ENCODE measurements at regions not wholly inside any gene's neighbourhood (a gene's known extent, or its start where the extent isn't known, plus 50 kb on each side); places are given as distances from the start of the nearest gene placed in this dataset.
"Not testable (repeated sequence)": the region's sequence is repeated elsewhere in the genome, so short reads cannot be mapped to it uniquely, and the experiment has no call there.

DNA sequence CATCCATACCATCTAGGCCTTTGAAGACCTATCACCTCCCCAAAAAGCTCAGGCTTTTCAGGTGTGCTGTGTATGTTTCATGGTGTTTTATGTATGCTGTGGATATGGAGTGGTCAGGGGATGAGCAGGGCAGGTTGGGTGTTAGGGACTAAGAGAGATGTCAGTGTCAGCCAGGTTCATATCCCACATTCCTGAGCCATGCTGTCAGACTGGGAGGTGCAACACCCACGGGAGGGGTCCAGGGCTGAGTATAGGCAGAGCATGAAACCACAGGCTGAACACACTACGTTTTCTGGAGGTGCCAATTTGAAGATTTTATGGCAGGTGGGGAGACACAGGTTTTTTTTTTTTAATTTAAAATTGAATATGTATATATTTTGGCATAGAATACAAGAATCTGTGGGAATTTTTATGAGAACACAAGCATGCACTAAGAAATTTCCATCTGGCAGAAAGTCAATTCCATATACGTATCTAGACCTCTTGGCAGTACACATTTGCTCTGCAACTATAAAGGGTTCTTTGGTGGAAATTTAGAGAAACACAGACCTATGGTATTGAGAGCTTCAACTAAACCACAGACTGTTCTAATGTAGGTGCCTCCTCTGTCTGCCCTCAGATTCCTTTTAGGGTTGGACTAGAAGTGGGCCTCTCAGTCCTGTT lies 101.9 kb upstream of the RNU6-1 start:
- H3K9me3 Mint-ChIP-seq = no peaks in the 10 kb centered on the region
- H3K27me3 Mint-ChIP-seq = no peaks in the 10 kb centered on the region
- H3K4me1 Mint-ChIP-seq (ENCODE audit: low read depth) = peaks cover 5% of the 10 kb centered on the region
- H3K4me3 Mint-ChIP-seq = no peak overlapping the region
- no peak overlapping the region for H3K27ac Mint-ChIP-seq
- intact Hi-C loops (cut with micrococcal nuclease) = no loop called here
- ChIA-PET CTCF (no interaction called here), POLR2A (no interaction called here)
- H3K36me3 Mint-ChIP-seq = no peaks in the 10 kb centered on the region
- no peak for DNase-seq

DNA sequence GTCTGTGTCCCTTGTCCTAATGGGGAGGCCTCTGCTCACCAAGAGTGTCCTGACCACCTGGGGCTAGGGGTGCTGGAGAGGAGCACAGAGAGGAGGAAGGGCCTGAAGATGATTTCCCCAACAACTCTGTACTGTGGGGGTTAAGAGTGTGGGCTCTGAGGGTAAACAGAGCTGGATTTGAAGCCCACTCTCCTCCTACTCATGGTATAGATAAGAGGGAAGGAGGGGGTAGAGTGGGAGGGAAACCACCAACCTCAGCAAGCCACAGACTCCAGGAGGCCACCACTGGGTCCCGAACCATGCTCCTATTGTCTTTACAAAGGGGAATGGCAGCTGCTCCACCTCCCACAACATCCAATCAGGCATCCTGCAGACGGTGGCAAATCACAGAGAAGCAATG lies 103.6 kb upstream of the RNU6-1 start:
- ChIA-PET POLR2A (no interaction called here), CTCF (no interaction called here)
- H3K4me1 Mint-ChIP-seq (ENCODE audit: low read depth) = peaks cover 6% of the 10 kb centered on the region
- H3K27me3 Mint-ChIP-seq = peaks cover 2% of the 10 kb centered on the region
- no peak overlapping the region for H3K27ac Mint-ChIP-seq
- H3K9me3 Mint-ChIP-seq = peaks cover 3% of the 10 kb centered on the region
- no peak for DNase-seq
- intact Hi-C loops (cut with micrococcal nuclease) = no loop called here
- no peak overlapping the region for H3K4me3 Mint-ChIP-seq
- no peaks in the 10 kb centered on the region for H3K36me3 Mint-ChIP-seq

DNA sequence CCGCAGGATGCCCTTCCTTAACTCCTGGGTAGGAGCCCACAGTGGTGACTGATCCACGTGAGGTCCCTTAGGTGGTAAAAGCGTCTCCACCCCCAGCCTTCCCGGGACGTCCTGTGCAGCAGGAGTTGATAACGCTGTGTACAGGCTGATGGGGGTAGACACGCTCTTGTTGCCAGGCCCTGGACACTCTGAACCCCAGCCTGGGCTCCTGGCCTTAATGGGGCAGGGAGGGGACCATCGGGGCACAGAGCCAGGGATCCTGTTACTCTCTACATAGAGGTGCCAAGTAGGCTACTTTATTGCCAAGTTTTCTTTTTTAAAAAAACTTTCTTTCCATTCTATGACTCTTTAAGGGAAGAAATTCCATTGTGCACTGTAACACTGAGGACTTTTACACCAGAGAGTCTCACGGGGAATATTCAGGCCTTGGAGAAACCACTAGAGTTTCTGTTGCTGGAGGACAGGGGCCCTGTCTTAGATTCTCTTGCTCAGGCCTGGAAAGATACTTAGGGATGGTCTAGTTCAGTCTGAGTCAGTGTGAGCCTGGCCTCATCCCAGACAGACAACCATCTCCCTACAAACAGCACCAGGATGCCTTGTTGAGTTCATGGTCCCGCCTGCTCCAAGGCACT lies 104.3 kb upstream of the RNU6-1 start:
- peaks cover 2% of the 10 kb centered on the region for H3K27me3 Mint-ChIP-seq
- intact Hi-C loops (cut with micrococcal nuclease) = no loop called here
- peaks cover 6% of the 10 kb centered on the region for H3K4me1 Mint-ChIP-seq (ENCODE audit: low read depth)
- H3K36me3 Mint-ChIP-seq = no peaks in the 10 kb centered on the region
- no peak overlapping the region for H3K27ac Mint-ChIP-seq
- H3K9me3 Mint-ChIP-seq = peaks cover 3% of the 10 kb centered on the region
- no peak for DNase-seq
- ChIA-PET CTCF (no interaction called here), POLR2A (no interaction called here)
- no peak overlapping the region for H3K4me3 Mint-ChIP-seq

- DNase-seq = no peak
- Mint-ChIP-seq H3K9me3 (peaks cover 3% of the 10 kb centered on the region), H3K4me1 (ENCODE audit: low read depth) (peaks cover 6% of the 10 kb centered on the region), H3K36me3 (no peaks in the 10 kb centered on the region), H3K27me3 (peaks cover 2% of the 10 kb centered on the region), H3K4me3 (no peak overlapping the region), H3K27ac (no peak overlapping the region)
- POLR2A ChIA-PET = no interaction called here
- intact Hi-C loops (cut with micrococcal nuclease) = no loop called here
- CTCF ChIA-PET = interaction anchor here (0.6 kb wide), 1 partner anchor 156 kb away, joined by 3 read pairs; no protein-coding TSS in a partner anchor
Measured at GRCh38 chr15:67945131-67945530, 105.3 kb upstream of the RNU6-1 start.

- no peak overlapping the region for H3K4me3 Mint-ChIP-seq
- no peaks in the 10 kb centered on the region for H3K36me3 Mint-ChIP-seq
- ChIA-PET POLR2A (interaction anchor here (1.0 kb wide), 1 partner anchor 404 kb away, joined by 3 read pairs; the partner anchor contains the start of gene MAP2K5), CTCF (interaction anchor here (0.6 kb wide), 1 partner anchor 155 kb away, joined by 3 read pairs; no protein-coding TSS in a partner anchor)
- DNase-seq = no peak
- H3K27me3 Mint-ChIP-seq = peaks cover 5% of the 10 kb centered on the region
- peaks cover 3% of the 10 kb centered on the region for H3K9me3 Mint-ChIP-seq
- H3K27ac Mint-ChIP-seq = no peak overlapping the region
- peaks cover 6% of the 10 kb centered on the region for H3K4me1 Mint-ChIP-seq (ENCODE audit: low read depth)
- intact Hi-C loops (cut with micrococcal nuclease) = no loop called here
Measured at GRCh38 chr15:67945951-67946700, 106.3 kb upstream of the RNU6-1 start.

DNA sequence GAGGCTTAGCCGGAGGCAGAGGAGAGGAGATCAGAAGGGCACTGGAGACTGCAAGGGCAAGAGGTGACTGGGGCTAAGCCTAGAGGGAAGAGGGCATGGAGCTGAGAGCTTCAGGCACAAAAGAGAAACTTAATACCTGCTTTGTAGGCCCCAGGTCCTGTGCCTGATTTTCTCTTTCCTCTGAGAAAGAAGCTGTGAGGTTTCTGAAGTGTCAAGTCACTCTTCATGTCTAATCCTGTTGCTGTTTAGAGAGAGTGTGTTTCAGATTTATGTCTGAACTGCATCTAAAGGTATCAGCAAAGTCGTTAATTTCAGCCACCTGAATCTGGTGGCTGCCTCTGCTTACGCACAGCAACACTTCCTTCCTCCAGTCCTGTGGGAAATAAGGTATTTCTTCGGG lies 106.9 kb upstream of the RNU6-1 start:
- no peak for DNase-seq
- Mint-ChIP-seq H3K9me3 (peaks cover 3% of the 10 kb centered on the region), H3K36me3 (no peaks in the 10 kb centered on the region), H3K4me3 (no peak overlapping the region), H3K27ac (no peak overlapping the region), H3K4me1 (ENCODE audit: low read depth) (peaks cover 6% of the 10 kb centered on the region), H3K27me3 (peaks cover 5% of the 10 kb centered on the region)
- POLR2A ChIA-PET = no interaction called here
- CTCF ChIA-PET = no interaction called here
- intact Hi-C loops (cut with micrococcal nuclease) = no loop called here

GRCh38 chr15:67947254-67948039 lies 106.7 kb upstream of the PIAS1 start:
- intact Hi-C loops (cut with micrococcal nuclease) = no loop called here
- Mint-ChIP-seq H3K27me3 (peaks cover 5% of the 10 kb centered on the region), H3K36me3 (no peaks in the 10 kb centered on the region), H3K9me3 (peaks cover 3% of the 10 kb centered on the region), H3K27ac (no peak overlapping the region), H3K4me3 (no peak overlapping the region), H3K4me1 (ENCODE audit: low read depth) (peaks cover 6% of the 10 kb centered on the region)
- CTCF ChIA-PET = no interaction called here
- DNase-seq = no peak
- POLR2A ChIA-PET = no interaction called here

DNA sequence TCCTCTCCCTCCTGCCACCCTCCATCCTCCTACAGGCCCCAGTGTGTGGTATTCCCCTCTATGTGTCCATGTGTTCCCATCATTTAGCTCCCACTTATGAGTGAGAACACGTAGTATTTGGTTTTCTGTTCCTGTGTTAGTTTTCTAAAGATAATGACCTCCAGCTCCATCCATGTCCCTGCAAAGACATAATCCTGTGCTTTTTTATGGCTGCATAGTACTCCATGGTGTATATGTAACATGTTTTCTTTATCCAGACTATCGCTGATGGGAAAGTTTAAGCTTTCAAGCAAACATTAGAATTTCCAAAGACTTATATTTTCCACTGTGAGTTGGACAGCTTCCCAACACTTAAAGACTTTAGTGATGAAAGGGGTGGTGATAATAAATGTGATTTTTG lies 105.9 kb upstream of the PIAS1 start:
- Mint-ChIP-seq H3K27me3 (peaks cover 5% of the 10 kb centered on the region), H3K27ac (no peak overlapping the region), H3K9me3 (peaks cover 3% of the 10 kb centered on the region), H3K36me3 (no peaks in the 10 kb centered on the region), H3K4me1 (ENCODE audit: low read depth) (peaks cover 6% of the 10 kb centered on the region), H3K4me3 (no peak overlapping the region)
- DNase-seq = no peak
- ChIA-PET POLR2A (interaction anchor here (0.7 kb wide), 1 partner anchor 25 kb away, joined by 4 read pairs; no protein-coding TSS in a partner anchor), CTCF (no interaction called here)
- intact Hi-C loops (cut with micrococcal nuclease) = no loop called here

GRCh38 chr15:67951187-67951586 lies 102.9 kb upstream of the PIAS1 start:
- H3K36me3 Mint-ChIP-seq; DNase-seq; H3K27me3 Mint-ChIP-seq; H3K27ac Mint-ChIP-seq; H3K4me3 Mint-ChIP-seq; intact Hi-C loops (cut with micrococcal nuclease); POLR2A ChIA-PET; H3K9me3 Mint-ChIP-seq; H3K4me1 Mint-ChIP-seq (ENCODE audit: low read depth); CTCF ChIA-PET: not testable (repeated sequence)

GRCh38 chr15:67953299-67953698 lies 100.8 kb upstream of the PIAS1 start:
- CTCF ChIA-PET = interaction anchor here (0.6 kb wide), 2 partner anchors 37 to 233 kb away, joined by 3 to 5 read pairs; no protein-coding TSS in a partner anchor

GRCh38 chr15:67955252-67955651 lies 98.9 kb upstream of the PIAS1 start:
- Mint-ChIP-seq H3K9me3 (no peaks in the 10 kb centered on the region), H3K4me1 (ENCODE audit: low read depth) (no peaks in the 10 kb centered on the region), H3K27ac (no peak overlapping the region), H3K36me3 (no peaks in the 10 kb centered on the region), H3K4me3 (no peak overlapping the region), H3K27me3 (peaks cover 6% of the 10 kb centered on the region)
- POLR2A ChIA-PET = no interaction called here
- DNase-seq = no peak
- CTCF ChIA-PET = no interaction called here
- intact Hi-C loops (cut with micrococcal nuclease) = no loop called here

More at GRCh38 chr15:67953299-67953698, 100.8 kb upstream of the PIAS1 start:
- intact Hi-C loops (cut with micrococcal nuclease) = no loop called here
- POLR2A ChIA-PET = no interaction called here
- no peak for DNase-seq
- no peaks in the 10 kb centered on the region for H3K36me3 Mint-ChIP-seq
- no peak overlapping the region for H3K27ac Mint-ChIP-seq
- H3K4me3 Mint-ChIP-seq = no peak overlapping the region
- H3K9me3 Mint-ChIP-seq = peaks cover under 1% of the 10 kb centered on the region
- peaks cover 4% of the 10 kb centered on the region for H3K27me3 Mint-ChIP-seq
- no peaks in the 10 kb centered on the region for H3K4me1 Mint-ChIP-seq (ENCODE audit: low read depth)
